Omental fat pad (tissue), 3 donors: ENCODE measurements at regions not wholly inside any gene's neighbourhood (a gene's known extent, or its start where the extent isn't known, plus 50 kb on each side); places are given as distances from the start of the nearest gene placed in this dataset.

ENCODE experiments used
- ATAC-seq: fragments of 150-250 bp; one replicate; pipeline ENCODE4 v1.9.1; 2016; ENCODE audit warnings: mild to moderate bottlenecking, moderate library complexity; ENCODE audit not compliant: low FRiP score
- DNase-seq: peaks from one replicate; pipeline ENCODE4 v3.0.0-alpha.2; 2019; ENCODE audit warnings: low spot score
- CTCF ChIP-seq, 3 donors: fragments of 450-650 bp; IDR thresholded peaks; one replicate each; pipeline ENCODE4 v1.5.1; 2016 to 2017; ENCODE audit warnings: antibody characterized with exemption in 3 of 3, mild to moderate bottlenecking in 3 of 3, moderate library complexity in 2 of 3

DNA sequence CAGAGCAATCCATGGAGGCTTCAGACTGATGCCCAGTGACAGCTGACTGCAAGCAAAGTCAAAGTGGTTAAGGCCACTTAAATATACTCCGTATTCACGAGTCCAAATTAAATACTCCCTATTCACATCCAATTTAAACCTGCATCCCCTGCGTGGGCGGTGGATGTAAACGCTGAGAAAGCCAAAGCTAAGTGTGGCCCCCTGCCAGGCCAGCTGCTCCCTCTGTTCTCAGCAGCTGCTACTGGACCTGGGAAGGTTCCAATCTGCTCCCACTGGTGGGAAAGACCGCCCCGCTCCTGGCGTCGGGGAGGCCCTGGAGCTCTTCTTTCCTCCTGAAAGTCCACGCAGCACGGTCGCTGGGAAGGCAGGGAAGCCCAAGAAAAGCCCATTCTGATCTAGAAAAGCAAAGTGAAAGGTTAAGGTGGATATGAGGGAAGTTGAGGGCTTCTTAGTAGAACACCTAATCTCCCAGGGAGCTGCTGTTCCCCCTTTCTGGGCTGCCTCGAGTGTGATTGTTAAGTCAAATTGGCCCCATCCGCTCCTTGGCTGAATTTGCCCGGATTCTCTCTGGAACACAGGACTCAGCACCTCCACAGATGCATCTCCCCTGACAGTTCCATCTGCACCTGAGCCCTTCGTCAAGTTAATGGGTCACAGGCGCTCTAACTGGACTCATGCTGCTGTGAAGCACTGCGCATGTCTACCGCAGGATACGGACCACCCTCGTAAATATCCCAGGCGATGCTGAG lies 205.5 kb downstream of the USP12 start:
- ATAC-seq (no peak), DNase-seq (no peak)
- TF ChIP-seq CTCF (IDR thresholded peaks at IDR 0.05), result no peak

DNA sequence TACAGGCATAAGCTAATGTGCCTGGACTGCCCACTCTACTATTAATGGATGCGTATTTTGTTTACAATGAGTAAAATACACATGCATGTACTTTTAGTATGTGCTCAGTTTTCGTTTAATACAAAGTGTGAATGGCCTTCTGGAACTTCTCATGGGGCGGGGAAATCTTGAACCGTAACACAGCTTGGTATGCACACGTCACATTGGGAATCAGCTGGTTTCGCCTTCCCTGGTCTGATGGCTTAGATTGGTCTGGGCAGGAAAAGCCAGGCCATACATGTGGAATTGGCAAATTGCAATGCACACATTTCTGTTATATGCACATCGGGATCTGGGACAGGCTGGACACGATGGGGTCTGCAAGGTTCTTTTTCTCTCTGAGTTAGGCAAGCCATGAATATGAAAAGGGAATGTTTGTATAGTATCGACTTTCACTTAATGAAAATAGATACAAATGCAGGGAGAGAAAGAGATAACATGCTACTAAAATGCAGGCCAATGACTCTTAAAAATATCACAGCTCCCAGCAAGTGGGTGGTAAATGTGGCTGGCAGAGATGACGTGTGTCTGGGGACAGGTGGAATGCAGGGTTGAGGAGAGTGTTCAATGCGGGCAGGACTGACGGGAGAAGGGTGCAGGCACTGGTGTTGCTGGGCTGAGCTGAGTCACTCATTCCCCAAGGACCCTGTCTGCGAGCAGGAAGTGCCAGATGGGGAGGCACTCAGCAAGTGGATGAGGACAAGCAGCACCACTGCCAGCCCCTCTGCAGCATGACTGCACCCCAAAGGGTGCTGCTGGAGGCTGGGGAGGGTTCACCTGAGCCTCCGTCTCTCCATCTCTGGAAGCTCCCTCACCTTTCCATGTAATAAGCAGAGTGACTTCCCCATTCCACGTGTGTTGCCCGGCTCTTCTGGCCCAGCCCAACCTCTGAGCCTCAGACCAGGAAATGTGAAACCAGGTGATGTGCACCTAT lies 204.0 kb upstream of the GPR12 start:
- ATAC-seq (no peak), DNase-seq (no peak)
- no peak for TF ChIP-seq CTCF (IDR thresholded peaks at IDR 0.05)

DNA sequence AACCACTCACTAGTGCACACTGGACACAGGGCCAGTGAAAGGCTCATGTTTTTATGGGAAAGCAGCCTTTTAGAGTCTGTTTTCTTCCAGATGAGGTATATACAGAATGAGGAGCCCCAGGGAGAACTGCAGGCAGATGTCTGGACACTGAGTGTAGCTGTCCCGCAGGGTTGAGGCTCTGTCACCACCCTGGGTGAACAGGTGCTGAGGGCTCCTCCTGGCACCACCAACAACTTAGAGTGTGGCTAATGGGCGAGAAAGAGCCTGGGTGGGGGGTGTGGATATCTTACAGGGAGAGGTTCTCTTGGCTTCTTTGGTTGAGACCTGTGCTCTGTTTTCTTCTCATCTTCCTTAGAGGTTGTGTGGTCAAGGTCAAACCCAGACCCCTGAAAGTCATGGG lies 202.1 kb upstream of the GPR12 start:
- no peak for TF ChIP-seq CTCF (IDR thresholded peaks at IDR 0.05)
- DNase-seq, result no peak
- ATAC-seq, result no peak

DNA sequence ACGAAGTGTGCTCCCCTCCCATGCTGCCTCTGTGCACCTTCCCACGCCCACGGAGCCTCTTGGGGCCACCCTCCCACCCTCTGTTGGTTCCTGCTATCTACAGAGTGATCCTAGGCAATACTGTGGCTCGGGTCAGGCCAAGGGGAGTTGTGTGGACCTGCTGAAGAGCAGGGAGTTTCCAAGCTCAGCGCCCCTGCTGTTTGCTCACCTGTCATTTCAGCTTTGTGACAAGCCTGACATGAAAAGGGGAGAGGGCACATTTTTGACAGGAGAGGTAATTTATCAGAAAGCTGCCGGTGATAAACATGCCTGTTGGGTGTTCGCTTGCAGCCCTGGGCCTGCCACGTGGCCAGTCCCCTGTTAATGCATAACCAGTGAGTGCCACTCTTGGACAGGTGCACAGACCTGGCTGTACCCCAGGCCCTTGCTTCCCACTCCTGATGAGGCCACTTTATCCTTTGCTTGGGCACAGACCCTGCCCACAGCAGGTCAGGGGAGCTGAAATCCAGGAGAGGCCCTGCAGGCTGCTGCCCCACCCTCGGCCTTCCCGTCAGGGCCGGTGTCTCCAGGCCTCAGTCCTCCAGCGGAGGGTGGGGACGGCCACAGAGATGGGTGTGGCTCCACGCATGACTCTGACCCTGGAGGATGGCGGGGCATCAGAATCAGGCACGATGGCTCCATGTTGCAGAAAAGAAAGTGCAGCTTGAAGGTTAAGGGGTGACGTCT lies 201.5 kb upstream of the GPR12 start:
- ATAC-seq (peak; percentile 7), DNase-seq (no peak)
- TF ChIP-seq CTCF (IDR thresholded peaks at IDR 0.05), result no peak

DNA sequence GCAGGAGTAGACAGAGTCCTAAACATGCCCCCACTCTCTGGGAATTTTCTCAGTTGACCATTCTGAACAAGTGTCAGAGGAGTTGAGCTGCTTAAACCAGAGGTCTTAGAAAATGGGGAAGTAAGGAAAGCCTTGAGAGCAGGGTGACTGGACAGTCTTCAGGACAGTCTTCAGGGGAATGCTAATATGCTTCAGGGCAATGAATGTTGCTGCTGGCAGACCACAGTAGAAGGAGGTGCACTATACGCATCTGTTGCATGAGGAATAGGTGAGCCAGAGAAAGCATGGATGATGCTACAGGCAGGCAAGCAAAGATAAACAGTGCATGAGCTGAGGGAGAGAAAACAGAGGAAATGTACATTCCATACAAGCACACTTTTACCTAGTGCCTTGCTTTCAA lies 196.6 kb upstream of the GPR12 start:
- ATAC-seq (no peak), DNase-seq (no peak)
- no peak for TF ChIP-seq CTCF (IDR thresholded peaks at IDR 0.05)

DNA sequence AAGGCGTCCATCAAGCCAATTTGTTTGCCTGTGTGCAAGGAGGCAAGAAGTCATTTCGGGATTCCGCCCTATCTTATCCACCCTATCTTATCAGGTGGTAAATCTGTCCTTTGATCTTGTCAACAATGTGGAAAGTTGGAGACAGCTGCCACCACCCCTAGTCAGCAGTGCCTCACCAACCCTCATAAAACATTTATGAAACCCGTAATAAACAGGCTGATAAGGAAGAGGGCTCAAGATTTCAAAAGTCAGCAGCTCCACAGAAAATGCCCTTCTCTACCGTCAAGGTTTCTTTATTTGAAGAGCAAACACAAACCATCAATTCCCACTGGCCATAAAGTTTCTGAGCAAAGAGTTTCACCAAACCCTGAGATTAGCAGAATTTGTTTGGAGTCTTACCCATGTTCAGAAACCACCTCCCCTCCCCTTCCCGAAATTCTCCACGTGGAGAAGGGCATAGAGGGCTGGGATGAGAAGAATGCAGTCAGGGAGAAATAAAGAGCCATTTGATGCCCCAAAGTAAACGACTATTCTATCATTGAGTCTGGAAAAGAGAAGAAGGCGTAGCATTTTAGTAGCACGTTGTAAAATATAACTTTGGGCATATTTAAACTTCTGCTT lies 196.0 kb upstream of the GPR12 start:
- DNase-seq (no peak), ATAC-seq (no peak)
- no peak for TF ChIP-seq CTCF (IDR thresholded peaks at IDR 0.05)
